ENCODE measurements at regions not wholly inside any gene's neighbourhood (a gene's known extent, or its start where the extent isn't known, plus 50 kb on each side); places are given as distances from the start of the nearest gene placed in this dataset.

DNA sequence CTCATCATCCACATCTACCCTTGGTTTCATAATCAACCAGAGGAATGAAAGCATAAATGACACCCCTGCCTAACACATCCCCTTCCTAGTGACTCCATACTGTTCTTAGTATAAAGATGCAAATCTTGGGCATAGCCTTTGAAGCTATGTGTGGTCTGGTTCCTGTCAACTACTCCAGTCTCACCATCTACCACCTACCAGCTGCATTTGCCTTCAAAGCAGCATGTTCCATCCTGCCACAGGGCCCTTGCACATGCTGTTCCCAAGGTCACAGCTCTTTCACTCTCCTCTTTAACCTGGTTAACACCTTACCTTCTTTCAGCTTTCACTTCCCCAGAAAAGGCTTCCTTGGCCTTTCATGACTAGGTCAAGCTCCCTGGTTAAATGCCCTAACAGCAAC, 62.3 kb upstream of the ARHGEF3 start:
- in situ Hi-C loops (cut with HindIII; ENCODE audit: low pct_unique_long_range_greater_than_20kb, low sequenced_read_pairs), result no loop called here
- DNase-seq (ENCODE audit: low read depth, low spot score) (no peak), ATAC-seq (no peak)
- Histone ChIP-seq H3K9me3 (ENCODE audit: control insufficient read depth, insufficient read depth, low read depth, low read length) (no peaks in the 10 kb centered on the region), H3K27me3 (ENCODE audit: control insufficient read depth, insufficient read depth, low read length) (no peaks in the 10 kb centered on the region), H3K27ac (ENCODE audit: low read length) (no peak overlapping the region), H3K4me3 (ENCODE audit: low read depth in 2 of 2, low read length in 2 of 2) (no peak overlapping the region), H3K36me3 (ENCODE audit: control insufficient read depth, insufficient read depth, low read length) (no peaks in the 10 kb centered on the region), H3K4me1 (ENCODE audit: control insufficient read depth, insufficient read depth, low read length) (peaks cover 16% of the 10 kb centered on the region)
- intact Hi-C loops (cut with micrococcal nuclease; ENCODE audit: unreplicated experiment), result no loop called here
- TF ChIP-seq, protein P1, sequence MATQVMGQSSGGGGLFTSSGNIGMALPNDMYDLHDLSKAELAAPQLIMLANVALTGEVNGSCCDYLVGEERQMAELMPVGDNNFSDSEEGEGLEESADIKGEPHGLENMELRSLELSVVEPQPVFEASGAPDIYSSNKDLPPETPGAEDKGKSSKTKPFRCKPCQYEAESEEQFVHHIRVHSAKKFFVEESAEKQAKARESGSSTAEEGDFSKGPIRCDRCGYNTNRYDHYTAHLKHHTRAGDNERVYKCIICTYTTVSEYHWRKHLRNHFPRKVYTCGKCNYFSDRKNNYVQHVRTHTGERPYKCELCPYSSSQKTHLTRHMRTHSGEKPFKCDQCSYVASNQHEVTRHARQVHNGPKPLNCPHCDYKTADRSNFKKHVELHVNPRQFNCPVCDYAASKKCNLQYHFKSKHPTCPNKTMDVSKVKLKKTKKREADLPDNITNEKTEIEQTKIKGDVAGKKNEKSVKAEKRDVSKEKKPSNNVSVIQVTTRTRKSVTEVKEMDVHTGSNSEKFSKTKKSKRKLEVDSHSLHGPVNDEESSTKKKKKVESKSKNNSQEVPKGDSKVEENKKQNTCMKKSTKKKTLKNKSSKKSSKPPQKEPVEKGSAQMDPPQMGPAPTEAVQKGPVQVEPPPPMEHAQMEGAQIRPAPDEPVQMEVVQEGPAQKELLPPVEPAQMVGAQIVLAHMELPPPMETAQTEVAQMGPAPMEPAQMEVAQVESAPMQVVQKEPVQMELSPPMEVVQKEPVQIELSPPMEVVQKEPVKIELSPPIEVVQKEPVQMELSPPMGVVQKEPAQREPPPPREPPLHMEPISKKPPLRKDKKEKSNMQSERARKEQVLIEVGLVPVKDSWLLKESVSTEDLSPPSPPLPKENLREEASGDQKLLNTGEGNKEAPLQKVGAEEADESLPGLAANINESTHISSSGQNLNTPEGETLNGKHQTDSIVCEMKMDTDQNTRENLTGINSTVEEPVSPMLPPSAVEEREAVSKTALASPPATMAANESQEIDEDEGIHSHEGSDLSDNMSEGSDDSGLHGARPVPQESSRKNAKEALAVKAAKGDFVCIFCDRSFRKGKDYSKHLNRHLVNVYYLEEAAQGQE (IDR thresholded peaks at IDR 0.05; ENCODE audit: insufficient read depth in 1 of 2, low read depth in 2 of 2, low read length in 1 of 2), result no peak
- TF ChIP-seq SIN3A (IDR thresholded peaks at IDR 0.05; ENCODE audit: borderline replicate concordance, insufficient read depth, low read depth, low read length) (no peak), POLR2AphosphoS5 (IDR thresholded peaks at IDR 0.05; ENCODE audit: low read depth, low read length) (no peak)
- TF ChIP-seq, protein P2, sequence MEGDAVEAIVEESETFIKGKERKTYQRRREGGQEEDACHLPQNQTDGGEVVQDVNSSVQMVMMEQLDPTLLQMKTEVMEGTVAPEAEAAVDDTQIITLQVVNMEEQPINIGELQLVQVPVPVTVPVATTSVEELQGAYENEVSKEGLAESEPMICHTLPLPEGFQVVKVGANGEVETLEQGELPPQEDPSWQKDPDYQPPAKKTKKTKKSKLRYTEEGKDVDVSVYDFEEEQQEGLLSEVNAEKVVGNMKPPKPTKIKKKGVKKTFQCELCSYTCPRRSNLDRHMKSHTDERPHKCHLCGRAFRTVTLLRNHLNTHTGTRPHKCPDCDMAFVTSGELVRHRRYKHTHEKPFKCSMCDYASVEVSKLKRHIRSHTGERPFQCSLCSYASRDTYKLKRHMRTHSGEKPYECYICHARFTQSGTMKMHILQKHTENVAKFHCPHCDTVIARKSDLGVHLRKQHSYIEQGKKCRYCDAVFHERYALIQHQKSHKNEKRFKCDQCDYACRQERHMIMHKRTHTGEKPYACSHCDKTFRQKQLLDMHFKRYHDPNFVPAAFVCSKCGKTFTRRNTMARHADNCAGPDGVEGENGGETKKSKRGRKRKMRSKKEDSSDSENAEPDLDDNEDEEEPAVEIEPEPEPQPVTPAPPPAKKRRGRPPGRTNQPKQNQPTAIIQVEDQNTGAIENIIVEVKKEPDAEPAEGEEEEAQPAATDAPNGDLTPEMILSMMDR (IDR thresholded peaks at IDR 0.05), result no peak
- no TSS peak for BruUV-seq (replicated peaks)
- ChIA-PET POLR2A (interaction anchor here (1.4 kb wide), 1 partner anchor 25 kb away, joined by 3 read pairs; no protein-coding TSS in a partner anchor), CTCF (no interaction called here)

DNA sequence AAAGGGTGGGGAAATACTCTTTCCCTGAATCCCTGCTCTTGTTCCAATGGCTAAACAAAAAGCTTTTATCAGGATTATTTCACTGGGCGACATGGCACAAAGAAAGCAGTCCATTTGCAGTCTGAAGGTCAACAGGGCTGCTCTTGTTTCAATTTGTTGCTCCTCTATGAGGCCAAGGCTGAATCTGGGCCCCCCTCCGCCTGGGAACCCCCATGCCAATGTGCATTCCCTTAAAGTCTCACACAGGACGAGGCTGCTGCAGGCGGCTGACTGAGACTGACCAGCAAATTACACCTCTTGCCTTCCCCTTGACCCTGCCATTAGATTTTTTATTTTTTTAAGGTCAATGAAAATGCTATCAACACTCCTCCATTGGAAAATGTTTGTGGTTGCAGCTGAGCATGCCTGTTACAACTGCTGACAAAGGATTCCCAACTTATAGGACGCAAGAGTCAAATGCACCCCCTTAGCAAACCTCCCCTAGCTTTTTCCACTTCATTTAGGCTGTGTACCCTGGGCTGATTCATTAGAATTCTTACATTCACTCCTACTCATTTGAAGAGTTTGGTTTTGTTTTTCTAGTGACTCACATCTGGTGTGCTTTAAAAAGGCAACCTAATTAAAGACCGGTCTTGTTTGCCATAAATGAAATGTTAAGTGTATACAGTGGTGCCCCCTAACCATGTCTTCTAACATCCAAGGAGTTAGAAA, 60.8 kb upstream of the ARHGEF3 start:
- POLR2A ChIA-PET, result no interaction called here
- in situ Hi-C loops (cut with HindIII; ENCODE audit: low pct_unique_long_range_greater_than_20kb, low sequenced_read_pairs) (no loop called here), intact Hi-C loops (cut with micrococcal nuclease; ENCODE audit: unreplicated experiment) (no loop called here)
- H3K4me1 ChIP-seq (ENCODE audit: control insufficient read depth, insufficient read depth, low read length), result peaks cover 16% of the 10 kb centered on the region
- CTCF ChIA-PET, result no interaction called here
- no peaks in the 10 kb centered on the region for H3K36me3 ChIP-seq (ENCODE audit: control insufficient read depth, insufficient read depth, low read length)
- no peak for TF ChIP-seq POLR2AphosphoS5 (IDR thresholded peaks at IDR 0.05; ENCODE audit: low read depth, low read length)
- TF ChIP-seq, protein P1 (IDR thresholded peaks at IDR 0.05; ENCODE audit: insufficient read depth in 1 of 2, low read depth in 2 of 2, low read length in 1 of 2), result no peak
- TF ChIP-seq TCF7L2 (IDR thresholded peaks at IDR 0.05; ENCODE audit: low read depth, low read length), result no peak
- TF ChIP-seq, protein P2 (IDR thresholded peaks at IDR 0.05), result no peak
- TF ChIP-seq SIN3A (IDR thresholded peaks at IDR 0.05; ENCODE audit: borderline replicate concordance, insufficient read depth, low read depth, low read length), result no peak
- DNase-seq (ENCODE audit: low read depth, low spot score), result no peak
- H3K9me3 ChIP-seq (ENCODE audit: control insufficient read depth, insufficient read depth, low read depth, low read length), result no peaks in the 10 kb centered on the region
- ATAC-seq, result peak; percentile 86
- H3K27ac ChIP-seq (ENCODE audit: low read length), result peak overlapping the region; percentile 8; the same call in 1 of the 2 replicates
- H3K27me3 ChIP-seq (ENCODE audit: control insufficient read depth, insufficient read depth, low read length), result no peaks in the 10 kb centered on the region
- no TSS peak for BruUV-seq (replicated peaks)
- H3K4me3 ChIP-seq (ENCODE audit: low read depth in 2 of 2, low read length in 2 of 2), result no peak overlapping the region
